ENCODE measurements at regions not wholly inside any gene's neighbourhood (a gene's known extent, or its start where the extent isn't known, plus 50 kb on each side); places are given as distances from the start of the nearest gene placed in this dataset.

GRCh38 chr5:74401281-74401945 is 239.1 kb downstream of the ENC1 start:
- H3K27me3 ChIP-seq = no peaks in the 10 kb centered on the region
- no peaks in the 10 kb centered on the region for H3K9me3 ChIP-seq (ENCODE audit: low read depth)
- H3K36me3 ChIP-seq = no peaks in the 10 kb centered on the region
- H3K4me3 ChIP-seq = no peak overlapping the region
- no peak for DNase-seq (ENCODE audit: low read depth in 1 of 2, low spot score in 1 of 2)
- no peak overlapping the region for H3K27ac ChIP-seq
- TF ChIP-seq CTCF (IDR thresholded peaks at IDR 0.05; ENCODE audit: low read depth, low read length) = no peak
- no peaks in the 10 kb centered on the region for H3K4me1 ChIP-seq (ENCODE audit: low read depth)

- Histone ChIP-seq H3K4me3 (no peak overlapping the region), H3K4me1 (ENCODE audit: low read depth) (no peaks in the 10 kb centered on the region), H3K36me3 (no peaks in the 10 kb centered on the region), H3K27ac (no peak overlapping the region), H3K27me3 (no peaks in the 10 kb centered on the region), H3K9me3 (ENCODE audit: low read depth) (no peaks in the 10 kb centered on the region)
- DNase-seq (ENCODE audit: low read depth in 1 of 2, low spot score in 1 of 2) = no peak
- no peak for TF ChIP-seq CTCF (IDR thresholded peaks at IDR 0.05; ENCODE audit: low read depth, low read length)
These were observed 240.5 kb downstream of the ENC1 start for GRCh38 chr5:74400067-74400466.

- Histone ChIP-seq H3K4me1 (ENCODE audit: low read depth) (peaks cover 11% of the 10 kb centered on the region), H3K27ac (no peak overlapping the region), H3K27me3 (no peaks in the 10 kb centered on the region), H3K9me3 (ENCODE audit: low read depth) (no peaks in the 10 kb centered on the region), H3K36me3 (no peaks in the 10 kb centered on the region), H3K4me3 (no peak overlapping the region)
- no peak for DNase-seq (ENCODE audit: low read depth in 1 of 2, low spot score in 1 of 2)
- no peak for TF ChIP-seq CTCF (IDR thresholded peaks at IDR 0.05; ENCODE audit: low read depth, low read length)
These were observed 243.5 kb downstream of the ENC1 start for GRCh38 chr5:74396913-74397622.

GRCh38 chr5:74394916-74395880 is 245.3 kb downstream of the ENC1 start:
- no peak overlapping the region for H3K27ac ChIP-seq
- no peak for DNase-seq (ENCODE audit: low read depth in 1 of 2, low spot score in 1 of 2)
- H3K9me3 ChIP-seq (ENCODE audit: low read depth) = no peaks in the 10 kb centered on the region
- no peaks in the 10 kb centered on the region for H3K27me3 ChIP-seq
- peaks cover 11% of the 10 kb centered on the region for H3K4me1 ChIP-seq (ENCODE audit: low read depth)
- no peaks in the 10 kb centered on the region for H3K36me3 ChIP-seq
- no peak overlapping the region for H3K4me3 ChIP-seq
- TF ChIP-seq CTCF (IDR thresholded peaks at IDR 0.05; ENCODE audit: low read depth, low read length) = no peak

GRCh38 chr5:74394528-74394915 is 246.0 kb downstream of the ENC1 start:
- peaks cover 11% of the 10 kb centered on the region for H3K4me1 ChIP-seq (ENCODE audit: low read depth)

More at GRCh38 chr5:74394528-74394915, 246.0 kb downstream of the ENC1 start:
- no peaks in the 10 kb centered on the region for H3K9me3 ChIP-seq (ENCODE audit: low read depth)
- no peak for DNase-seq (ENCODE audit: low read depth in 1 of 2, low spot score in 1 of 2)
- no peaks in the 10 kb centered on the region for H3K36me3 ChIP-seq
- no peak overlapping the region for H3K27ac ChIP-seq
- peak; percentile 24 for TF ChIP-seq CTCF (IDR thresholded peaks at IDR 0.05; ENCODE audit: low read depth, low read length)
- no peak overlapping the region for H3K4me3 ChIP-seq
- no peaks in the 10 kb centered on the region for H3K27me3 ChIP-seq

Measured in cardiac muscle cell (in vitro differentiated cells and primary cell).